Hypothalamus (tissue), 51 donors: ENCODE measurements at regions not wholly inside any gene's neighbourhood (a gene's known extent, or its start where the extent isn't known, plus 50 kb on each side); places are given as distances from the start of the nearest gene placed in this dataset.

Experiments used
- DNase-seq, 51 donors: peaks; one replicate each; lab custom pipeline; 2025; lab: John Stamatoyannopoulos, UW

- peak in 4 of 51 donors; percentile 1 to 3 (median 2) for DNase-seq
Observed at GRCh38 chr16:79653373-79653891, 52.9 kb upstream of the MAF start.

- DNase-seq: peak in 42 of 51 donors; percentile 1 to 84 (median 44)
Observed at GRCh38 chr16:79651363-79651762, 50.8 kb upstream of the MAF start.
